ENCODE measurements at regions not wholly inside any gene's neighbourhood (a gene's known extent, or its start where the extent isn't known, plus 50 kb on each side); places are given as distances from the start of the nearest gene placed in this dataset.

- in situ Hi-C loops (cut with MboI; ENCODE audit: low pct_unique_long_range_greater_than_20kb, low sequenced_read_pairs, unreplicated experiment), result no loop called here
- TF ChIP-seq CTCF (IDR thresholded peaks at IDR 0.05; ENCODE audit: extremely low read depth, insufficient read depth, missing control alignments), result peak; percentile 21
- DNase-seq (ENCODE audit: low spot score), result no peak
Measured at GRCh38 chr4:77432717-77433417, 172.8 kb upstream of the CXCL13 start.

GRCh38 chr4:77433418-77433733 lies 172.2 kb upstream of the CXCL13 start:
- DNase-seq (ENCODE audit: low spot score), result peak; percentile 53

GRCh38 chr4:77434299-77435092 lies 171.1 kb upstream of the CXCL13 start:
- no peak for DNase-seq (ENCODE audit: low spot score)
- in situ Hi-C loops (cut with MboI; ENCODE audit: low pct_unique_long_range_greater_than_20kb, low sequenced_read_pairs, unreplicated experiment), result no loop called here
- no peak for TF ChIP-seq CTCF (IDR thresholded peaks at IDR 0.05; ENCODE audit: extremely low read depth, insufficient read depth, missing control alignments)

More at GRCh38 chr4:77433418-77433733, 172.2 kb upstream of the CXCL13 start:
- in situ Hi-C loops (cut with MboI; ENCODE audit: low pct_unique_long_range_greater_than_20kb, low sequenced_read_pairs, unreplicated experiment), result no loop called here
- peak; percentile 32 for TF ChIP-seq CTCF (IDR thresholded peaks at IDR 0.05; ENCODE audit: extremely low read depth, insufficient read depth, missing control alignments)

- in situ Hi-C loops (cut with MboI; ENCODE audit: low pct_unique_long_range_greater_than_20kb, low sequenced_read_pairs, unreplicated experiment), result no loop called here
- no peak for DNase-seq (ENCODE audit: low spot score)
- TF ChIP-seq CTCF (IDR thresholded peaks at IDR 0.05; ENCODE audit: extremely low read depth, insufficient read depth, missing control alignments), result no peak
Measured at GRCh38 chr4:77437079-77437478, 168.5 kb upstream of the CXCL13 start.

GRCh38 chr4:77438549-77438948 lies 167.1 kb upstream of the CXCL13 start:
- DNase-seq (ENCODE audit: low spot score), result no peak
- no peak for TF ChIP-seq CTCF (IDR thresholded peaks at IDR 0.05; ENCODE audit: extremely low read depth, insufficient read depth, missing control alignments)
- in situ Hi-C loops (cut with MboI; ENCODE audit: low pct_unique_long_range_greater_than_20kb, low sequenced_read_pairs, unreplicated experiment), result no loop called here

GRCh38 chr4:77443941-77444340 lies 161.7 kb upstream of the CXCL13 start:
- in situ Hi-C loops (cut with MboI; ENCODE audit: low pct_unique_long_range_greater_than_20kb, low sequenced_read_pairs, unreplicated experiment), result no loop called here

More at GRCh38 chr4:77443941-77444340, 161.7 kb upstream of the CXCL13 start:
- DNase-seq (ENCODE audit: low spot score), result no peak
- no peak for TF ChIP-seq CTCF (IDR thresholded peaks at IDR 0.05; ENCODE audit: extremely low read depth, insufficient read depth, missing control alignments)
